ENCODE measurements at regions not wholly inside any gene's neighbourhood (a gene's known extent, or its start where the extent isn't known, plus 50 kb on each side); places are given as distances from the start of the nearest gene placed in this dataset.

DNA sequence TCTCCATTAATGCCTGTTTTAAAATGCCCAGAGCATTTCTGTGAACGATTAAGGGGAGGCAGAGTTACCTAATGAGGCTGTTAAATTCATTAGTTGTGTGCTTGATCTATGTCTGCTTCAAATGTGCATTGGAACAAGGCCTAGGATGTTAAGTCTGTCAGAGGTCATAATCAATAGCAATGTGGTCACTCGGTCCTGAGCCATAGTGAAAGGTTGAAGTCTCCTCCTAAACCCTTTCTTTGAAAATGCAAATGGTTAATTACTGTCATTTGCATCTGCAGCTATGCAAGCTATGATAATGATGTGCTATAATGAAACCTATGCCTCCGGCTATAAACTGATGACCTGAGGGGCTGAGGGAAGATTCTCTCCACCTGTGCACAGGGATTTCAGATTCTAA is 114.2 kb upstream of the NR5A2 start (continued):
- TF ChIP-seq, protein P1, sequence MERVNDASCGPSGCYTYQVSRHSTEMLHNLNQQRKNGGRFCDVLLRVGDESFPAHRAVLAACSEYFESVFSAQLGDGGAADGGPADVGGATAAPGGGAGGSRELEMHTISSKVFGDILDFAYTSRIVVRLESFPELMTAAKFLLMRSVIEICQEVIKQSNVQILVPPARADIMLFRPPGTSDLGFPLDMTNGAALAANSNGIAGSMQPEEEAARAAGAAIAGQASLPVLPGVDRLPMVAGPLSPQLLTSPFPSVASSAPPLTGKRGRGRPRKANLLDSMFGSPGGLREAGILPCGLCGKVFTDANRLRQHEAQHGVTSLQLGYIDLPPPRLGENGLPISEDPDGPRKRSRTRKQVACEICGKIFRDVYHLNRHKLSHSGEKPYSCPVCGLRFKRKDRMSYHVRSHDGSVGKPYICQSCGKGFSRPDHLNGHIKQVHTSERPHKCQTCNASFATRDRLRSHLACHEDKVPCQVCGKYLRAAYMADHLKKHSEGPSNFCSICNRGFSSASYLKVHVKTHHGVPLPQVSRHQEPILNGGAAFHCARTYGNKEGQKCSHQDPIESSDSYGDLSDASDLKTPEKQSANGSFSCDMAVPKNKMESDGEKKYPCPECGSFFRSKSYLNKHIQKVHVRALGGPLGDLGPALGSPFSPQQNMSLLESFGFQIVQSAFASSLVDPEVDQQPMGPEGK (CRISPR knock-in tag; IDR thresholded peaks at IDR 0.05; ENCODE audit: borderline replicate concordance), result no peak
- no peak for TF ChIP-seq ZNF8 (CRISPR knock-in tag; IDR thresholded peaks at IDR 0.05)
- TF ChIP-seq, protein P2, sequence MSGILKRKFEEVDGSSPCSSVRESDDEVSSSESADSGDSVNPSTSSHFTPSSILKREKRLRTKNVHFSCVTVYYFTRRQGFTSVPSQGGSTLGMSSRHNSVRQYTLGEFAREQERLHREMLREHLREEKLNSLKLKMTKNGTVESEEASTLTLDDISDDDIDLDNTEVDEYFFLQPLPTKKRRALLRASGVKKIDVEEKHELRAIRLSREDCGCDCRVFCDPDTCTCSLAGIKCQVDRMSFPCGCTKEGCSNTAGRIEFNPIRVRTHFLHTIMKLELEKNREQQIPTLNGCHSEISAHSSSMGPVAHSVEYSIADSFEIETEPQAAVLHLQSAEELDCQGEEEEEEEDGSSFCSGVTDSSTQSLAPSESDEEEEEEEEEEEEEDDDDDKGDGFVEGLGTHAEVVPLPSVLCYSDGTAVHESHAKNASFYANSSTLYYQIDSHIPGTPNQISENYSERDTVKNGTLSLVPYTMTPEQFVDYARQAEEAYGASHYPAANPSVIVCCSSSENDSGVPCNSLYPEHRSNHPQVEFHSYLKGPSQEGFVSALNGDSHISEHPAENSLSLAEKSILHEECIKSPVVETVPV (CRISPR knock-in tag; IDR thresholded peaks at IDR 0.05), result no peak
- TF ChIP-seq ZFP30 (CRISPR knock-in tag; IDR thresholded peaks at IDR 0.05), result no peak
- no peak for TF ChIP-seq ARNTL (CRISPR knock-in tag; IDR thresholded peaks at IDR 0.05; ENCODE audit: borderline replicate concordance, low read depth)
- TF ChIP-seq, protein P3, sequence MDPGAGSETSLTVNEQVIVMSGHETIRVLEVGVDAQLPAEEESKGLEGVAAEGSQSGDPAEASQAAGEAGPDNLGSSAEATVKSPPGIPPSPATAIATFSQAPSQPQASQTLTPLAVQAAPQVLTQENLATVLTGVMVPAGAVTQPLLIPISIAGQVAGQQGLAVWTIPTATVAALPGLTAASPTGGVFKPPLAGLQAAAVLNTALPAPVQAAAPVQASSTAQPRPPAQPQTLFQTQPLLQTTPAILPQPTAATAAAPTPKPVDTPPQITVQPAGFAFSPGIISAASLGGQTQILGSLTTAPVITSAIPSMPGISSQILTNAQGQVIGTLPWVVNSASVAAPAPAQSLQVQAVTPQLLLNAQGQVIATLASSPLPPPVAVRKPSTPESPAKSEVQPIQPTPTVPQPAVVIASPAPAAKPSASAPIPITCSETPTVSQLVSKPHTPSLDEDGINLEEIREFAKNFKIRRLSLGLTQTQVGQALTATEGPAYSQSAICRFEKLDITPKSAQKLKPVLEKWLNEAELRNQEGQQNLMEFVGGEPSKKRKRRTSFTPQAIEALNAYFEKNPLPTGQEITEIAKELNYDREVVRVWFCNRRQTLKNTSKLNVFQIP (CRISPR knock-in tag; IDR thresholded peaks at IDR 0.05; ENCODE audit: borderline replicate concordance, low read depth), result no peak
- no peak for TF ChIP-seq ZNF70 (CRISPR knock-in tag; IDR thresholded peaks at IDR 0.05)
- TF ChIP-seq SNAI2 (CRISPR knock-in tag; IDR thresholded peaks at IDR 0.05), result no peak
- TF ChIP-seq TCF4 (CRISPR knock-in tag; IDR thresholded peaks at IDR 0.05; ENCODE audit: borderline replicate concordance), result no peak
- TF ChIP-seq ZNF565 (CRISPR knock-in tag; conservative IDR thresholded peaks at IDR 0.05; ENCODE audit: low read depth), result no peak

DNA sequence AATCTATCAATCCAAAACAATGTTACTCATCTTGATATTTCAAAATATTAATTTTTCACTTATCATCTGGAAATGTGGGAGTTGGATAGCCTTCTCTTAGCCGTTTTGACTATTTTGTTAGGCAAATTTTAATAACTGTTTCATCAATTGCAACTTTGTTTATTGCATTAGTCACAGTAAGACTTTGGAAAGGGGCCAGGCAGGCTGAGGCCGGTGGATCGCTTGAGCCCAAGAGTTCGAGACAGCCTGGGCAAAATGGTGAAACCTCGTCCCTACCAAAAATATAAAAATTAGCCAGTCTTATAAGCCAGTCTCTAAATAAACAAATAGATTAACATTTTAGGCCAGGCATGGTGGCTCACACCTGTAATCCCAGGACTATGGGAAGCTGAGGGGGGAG is 113.0 kb upstream of the NR5A2 start:
- TF ChIP-seq, protein P1 (CRISPR knock-in tag; IDR thresholded peaks at IDR 0.05; ENCODE audit: borderline replicate concordance), result no peak
- TF ChIP-seq TOX (CRISPR knock-in tag; IDR thresholded peaks at IDR 0.05; ENCODE audit: borderline replicate concordance), result no peak
- TF ChIP-seq, protein P2 (CRISPR knock-in tag; IDR thresholded peaks at IDR 0.05), result no peak
- TF ChIP-seq ZNF8 (CRISPR knock-in tag; IDR thresholded peaks at IDR 0.05), result no peak
- TF ChIP-seq, protein P4, sequence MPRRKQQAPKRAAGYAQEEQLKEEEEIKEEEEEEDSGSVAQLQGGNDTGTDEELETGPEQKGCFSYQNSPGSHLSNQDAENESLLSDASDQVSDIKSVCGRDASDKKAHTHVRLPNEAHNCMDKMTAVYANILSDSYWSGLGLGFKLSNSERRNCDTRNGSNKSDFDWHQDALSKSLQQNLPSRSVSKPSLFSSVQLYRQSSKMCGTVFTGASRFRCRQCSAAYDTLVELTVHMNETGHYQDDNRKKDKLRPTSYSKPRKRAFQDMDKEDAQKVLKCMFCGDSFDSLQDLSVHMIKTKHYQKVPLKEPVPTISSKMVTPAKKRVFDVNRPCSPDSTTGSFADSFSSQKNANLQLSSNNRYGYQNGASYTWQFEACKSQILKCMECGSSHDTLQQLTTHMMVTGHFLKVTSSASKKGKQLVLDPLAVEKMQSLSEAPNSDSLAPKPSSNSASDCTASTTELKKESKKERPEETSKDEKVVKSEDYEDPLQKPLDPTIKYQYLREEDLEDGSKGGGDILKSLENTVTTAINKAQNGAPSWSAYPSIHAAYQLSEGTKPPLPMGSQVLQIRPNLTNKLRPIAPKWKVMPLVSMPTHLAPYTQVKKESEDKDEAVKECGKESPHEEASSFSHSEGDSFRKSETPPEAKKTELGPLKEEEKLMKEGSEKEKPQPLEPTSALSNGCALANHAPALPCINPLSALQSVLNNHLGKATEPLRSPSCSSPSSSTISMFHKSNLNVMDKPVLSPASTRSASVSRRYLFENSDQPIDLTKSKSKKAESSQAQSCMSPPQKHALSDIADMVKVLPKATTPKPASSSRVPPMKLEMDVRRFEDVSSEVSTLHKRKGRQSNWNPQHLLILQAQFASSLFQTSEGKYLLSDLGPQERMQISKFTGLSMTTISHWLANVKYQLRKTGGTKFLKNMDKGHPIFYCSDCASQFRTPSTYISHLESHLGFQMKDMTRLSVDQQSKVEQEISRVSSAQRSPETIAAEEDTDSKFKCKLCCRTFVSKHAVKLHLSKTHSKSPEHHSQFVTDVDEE (CRISPR knock-in tag; IDR thresholded peaks at IDR 0.05), result no peak
- no peak for TF ChIP-seq RARB (CRISPR knock-in tag; IDR thresholded peaks at IDR 0.05)
- ATAC-seq, result no peak

DNA sequence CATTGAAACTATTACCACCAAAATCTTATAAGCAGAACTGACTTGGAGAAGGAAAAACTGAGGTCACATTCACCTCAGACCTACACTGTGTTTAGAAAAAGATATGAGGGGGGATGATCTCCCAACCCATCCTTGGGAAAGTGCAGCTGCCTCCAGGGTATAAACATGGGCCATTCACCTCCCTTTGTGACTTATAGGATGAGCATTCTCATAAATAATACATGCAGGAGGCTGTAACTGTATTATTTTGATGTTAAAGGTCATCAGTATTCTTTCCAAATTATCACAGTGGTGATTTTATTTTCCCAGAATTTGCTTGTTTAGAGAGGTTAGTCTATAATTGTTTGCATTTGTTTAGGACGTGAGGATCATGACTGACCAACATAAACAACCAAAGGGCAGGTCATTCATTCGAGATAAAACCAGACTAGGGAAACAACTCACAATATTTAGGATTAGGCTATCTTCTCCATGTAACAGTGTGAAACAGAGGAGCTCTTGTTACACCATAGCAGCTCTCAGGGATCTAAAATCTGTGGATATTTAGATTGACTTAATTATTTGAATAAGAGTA is 109.2 kb upstream of the NR5A2 start:
- ATAC-seq, result no peak
- TF ChIP-seq, protein P2 (CRISPR knock-in tag; IDR thresholded peaks at IDR 0.05), result no peak
- TF ChIP-seq, protein P1 (CRISPR knock-in tag; IDR thresholded peaks at IDR 0.05; ENCODE audit: borderline replicate concordance), result no peak
- TF ChIP-seq, protein P4 (CRISPR knock-in tag; IDR thresholded peaks at IDR 0.05), result no peak
- TF ChIP-seq ZFP3 (CRISPR knock-in tag; IDR thresholded peaks at IDR 0.05) (no peak), TOX (CRISPR knock-in tag; IDR thresholded peaks at IDR 0.05; ENCODE audit: borderline replicate concordance) (no peak)
